ENCODE measurements at regions not wholly inside any gene's neighbourhood (a gene's known extent, or its start where the extent isn't known, plus 50 kb on each side); places are given as distances from the start of the nearest gene placed in this dataset.

DNA sequence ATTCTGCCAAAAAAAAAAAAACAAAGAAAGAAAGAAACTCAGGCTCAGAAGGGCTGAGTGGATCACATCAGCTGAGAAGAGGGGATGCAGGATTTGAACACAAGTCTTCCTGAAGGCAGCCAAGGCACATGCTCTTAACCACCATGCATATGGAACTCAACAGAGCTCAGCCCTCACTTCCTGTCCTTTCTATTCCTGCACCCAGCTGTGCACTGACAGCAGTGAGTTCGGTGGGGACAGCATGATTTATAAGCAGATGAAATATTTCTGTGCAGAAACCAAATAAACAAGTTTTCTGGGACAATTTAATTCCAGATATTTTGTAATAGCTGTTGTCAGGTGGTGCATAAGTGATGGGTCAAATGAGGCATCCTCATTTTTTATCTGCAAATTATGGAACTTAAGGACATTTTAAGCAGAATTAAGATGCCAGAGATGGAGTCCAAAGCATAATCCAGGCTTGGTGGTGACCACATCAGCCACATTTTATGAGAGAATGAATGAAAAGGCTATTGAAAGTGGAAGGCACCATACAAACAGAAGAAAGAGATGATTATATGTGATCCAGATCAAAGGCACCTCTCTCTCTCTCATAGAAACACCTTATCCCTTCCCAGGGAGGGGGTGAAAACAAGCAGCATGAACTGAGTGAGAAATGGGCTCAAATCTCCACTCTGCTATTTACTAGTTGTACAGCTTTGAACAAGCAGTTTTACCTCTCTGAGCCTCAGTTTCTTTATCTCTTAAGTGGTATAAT, 303.6 kb upstream of the MSX2 start:
- no peak for TF ChIP-seq POLR2AphosphoS5 (IDR thresholded peaks at IDR 0.05; ENCODE audit: low read depth, low read length)
- TF ChIP-seq POLR2A (IDR thresholded peaks at IDR 0.05; ENCODE audit: low read depth, low read length): no peak

All from GM12892 (cell line).